ENCODE measurements at regions not wholly inside any gene's neighbourhood (a gene's known extent, or its start where the extent isn't known, plus 50 kb on each side); places are given as distances from the start of the nearest gene placed in this dataset.

- Histone ChIP-seq H3K9ac (ENCODE audit: low read length in 3 of 3) (no peak overlapping the region), H3K27ac (ENCODE audit: low read depth in 2 of 2, low read length in 2 of 2) (no peak overlapping the region), H3K4me3 (ENCODE audit: low read length in 3 of 3) (no peak overlapping the region), H3K27me3 (ENCODE audit: control insufficient read depth, insufficient read depth, low read length) (no peaks in the 10 kb centered on the region), H3K4me1 (ENCODE audit: control insufficient read depth in 2 of 3, insufficient read depth in 2 of 3, low read depth in 1 of 3, low read length in 3 of 3) (peaks cover 0 to 7% (median 2%) of the 10 kb centered on the region in 3 donors), H3K36me3 (ENCODE audit: control insufficient read depth in 2 of 3, insufficient read depth in 3 of 3, low read length in 3 of 3) (no peaks in the 10 kb centered on the region), H3K9me3 (ENCODE audit: control insufficient read depth in 2 of 3, insufficient read depth in 1 of 3, low read length in 3 of 3) (no peaks in the 10 kb centered on the region)
- DNase-seq (peak in 2 of 5 donors; percentile 42 to 57), FAIRE-seq (no peak)
- no peak for TF ChIP-seq CTCF (IDR thresholded peaks at IDR 0.05; ENCODE audit: borderline replicate concordance, extremely low read depth, insufficient read depth)
- intact Hi-C loops (cut with DNase I): no loop called here
Observed at GRCh38 chr20:51212816-51213215, 189.9 kb upstream of the KCNG1 start.

- H3K36me3 ChIP-seq (ENCODE audit: control insufficient read depth in 2 of 3, insufficient read depth in 3 of 3, low read length in 3 of 3): no peaks in the 10 kb centered on the region
- no peak overlapping the region for H3K27ac ChIP-seq (ENCODE audit: low read depth in 2 of 2, low read length in 2 of 2)
- peaks cover 0 to 7% (median 1%) of the 10 kb centered on the region in 3 donors for H3K4me1 ChIP-seq (ENCODE audit: control insufficient read depth in 2 of 3, insufficient read depth in 2 of 3, low read depth in 1 of 3, low read length in 3 of 3)
- no peak for FAIRE-seq
- H3K9me3 ChIP-seq (ENCODE audit: control insufficient read depth in 2 of 3, insufficient read depth in 1 of 3, low read length in 3 of 3): no peaks in the 10 kb centered on the region
- TF ChIP-seq CTCF (IDR thresholded peaks at IDR 0.05; ENCODE audit: borderline replicate concordance, extremely low read depth, insufficient read depth): no peak
- intact Hi-C loops (cut with DNase I): no loop called here
- no peak overlapping the region for H3K9ac ChIP-seq (ENCODE audit: low read length in 3 of 3)
- no peak for DNase-seq
- H3K27me3 ChIP-seq (ENCODE audit: control insufficient read depth, insufficient read depth, low read length): no peaks in the 10 kb centered on the region
- H3K4me3 ChIP-seq (ENCODE audit: low read length in 3 of 3): no peak overlapping the region
Observed at GRCh38 chr20:51211191-51211590, 188.3 kb upstream of the KCNG1 start.

GRCh38 chr20:51210084-51210483, 187.2 kb upstream of the KCNG1 start:
- Histone ChIP-seq H3K4me1 (ENCODE audit: control insufficient read depth in 2 of 3, insufficient read depth in 2 of 3, low read depth in 1 of 3, low read length in 3 of 3) (no peaks in the 10 kb centered on the region), H3K9me3 (ENCODE audit: control insufficient read depth in 2 of 3, insufficient read depth in 1 of 3, low read length in 3 of 3) (no peaks in the 10 kb centered on the region), H3K4me3 (ENCODE audit: low read length in 3 of 3) (no peak overlapping the region), H3K27me3 (ENCODE audit: control insufficient read depth, insufficient read depth, low read length) (no peaks in the 10 kb centered on the region), H3K9ac (ENCODE audit: low read length in 3 of 3) (no peak overlapping the region), H3K36me3 (ENCODE audit: control insufficient read depth in 2 of 3, insufficient read depth in 3 of 3, low read length in 3 of 3) (no peaks in the 10 kb centered on the region), H3K27ac (ENCODE audit: low read depth in 2 of 2, low read length in 2 of 2) (no peak overlapping the region)
- TF ChIP-seq CTCF (IDR thresholded peaks at IDR 0.05; ENCODE audit: borderline replicate concordance, extremely low read depth, insufficient read depth): no peak
- intact Hi-C loops (cut with DNase I): no loop called here
- DNase-seq (no peak), FAIRE-seq (no peak)

GRCh38 chr20:51208162-51208561, 185.3 kb upstream of the KCNG1 start:
- Histone ChIP-seq H3K9me3 (ENCODE audit: control insufficient read depth in 2 of 3, insufficient read depth in 1 of 3, low read length in 3 of 3) (no peaks in the 10 kb centered on the region), H3K9ac (ENCODE audit: low read length in 3 of 3) (no peak overlapping the region), H3K27ac (ENCODE audit: low read depth in 2 of 2, low read length in 2 of 2) (no peak overlapping the region), H3K4me1 (ENCODE audit: control insufficient read depth in 2 of 3, insufficient read depth in 2 of 3, low read depth in 1 of 3, low read length in 3 of 3) (no peaks in the 10 kb centered on the region), H3K4me3 (ENCODE audit: low read length in 3 of 3) (no peak overlapping the region), H3K36me3 (ENCODE audit: control insufficient read depth in 2 of 3, insufficient read depth in 3 of 3, low read length in 3 of 3) (no peaks in the 10 kb centered on the region), H3K27me3 (ENCODE audit: control insufficient read depth, insufficient read depth, low read length) (no peaks in the 10 kb centered on the region)
- no peak for DNase-seq
- no peak for FAIRE-seq
- intact Hi-C loops (cut with DNase I): no loop called here
- no peak for TF ChIP-seq CTCF (IDR thresholded peaks at IDR 0.05; ENCODE audit: borderline replicate concordance, extremely low read depth, insufficient read depth)
